ENCODE measurements at regions not wholly inside any gene's neighbourhood (a gene's known extent, or its start where the extent isn't known, plus 50 kb on each side); places are given as distances from the start of the nearest gene placed in this dataset.

GRCh38 chr9:13967011-13967410 lies 346.9 kb downstream of the NFIB start:
- TF ChIP-seq CTCF (IDR thresholded peaks at IDR 0.05; ENCODE audit: extremely low read depth, low read depth, low read length), result no peak
- H3K79me2 ChIP-seq (ENCODE audit: insufficient read depth, low read length), result no peaks in the 10 kb centered on the region
- no peak overlapping the region for H2AFZ ChIP-seq (ENCODE audit: low read length)
- no peaks in the 10 kb centered on the region for H3K4me1 ChIP-seq (ENCODE audit: insufficient read depth, low read length)
- no peak for DNase-seq (ENCODE audit: insufficient read length, low spot score, missing footprints)
- no peak overlapping the region for H3K27ac ChIP-seq (ENCODE audit: low read depth, low read length)
- peaks cover 2% of the 10 kb centered on the region for H3K27me3 ChIP-seq (ENCODE audit: insufficient read depth, low read length)
- H3K4me2 ChIP-seq (ENCODE audit: insufficient read depth, low read length), result no peak overlapping the region
- H3K36me3 ChIP-seq (ENCODE audit: insufficient read depth, low read length), result no peaks in the 10 kb centered on the region
- H4K20me1 ChIP-seq (ENCODE audit: insufficient read depth, low read length), result no peaks in the 10 kb centered on the region
- no peaks in the 10 kb centered on the region for H3K9me3 ChIP-seq (ENCODE audit: low read depth, low read length)
- H3K4me3 ChIP-seq (ENCODE audit: insufficient read depth, low read length), result no peak overlapping the region

DNA sequence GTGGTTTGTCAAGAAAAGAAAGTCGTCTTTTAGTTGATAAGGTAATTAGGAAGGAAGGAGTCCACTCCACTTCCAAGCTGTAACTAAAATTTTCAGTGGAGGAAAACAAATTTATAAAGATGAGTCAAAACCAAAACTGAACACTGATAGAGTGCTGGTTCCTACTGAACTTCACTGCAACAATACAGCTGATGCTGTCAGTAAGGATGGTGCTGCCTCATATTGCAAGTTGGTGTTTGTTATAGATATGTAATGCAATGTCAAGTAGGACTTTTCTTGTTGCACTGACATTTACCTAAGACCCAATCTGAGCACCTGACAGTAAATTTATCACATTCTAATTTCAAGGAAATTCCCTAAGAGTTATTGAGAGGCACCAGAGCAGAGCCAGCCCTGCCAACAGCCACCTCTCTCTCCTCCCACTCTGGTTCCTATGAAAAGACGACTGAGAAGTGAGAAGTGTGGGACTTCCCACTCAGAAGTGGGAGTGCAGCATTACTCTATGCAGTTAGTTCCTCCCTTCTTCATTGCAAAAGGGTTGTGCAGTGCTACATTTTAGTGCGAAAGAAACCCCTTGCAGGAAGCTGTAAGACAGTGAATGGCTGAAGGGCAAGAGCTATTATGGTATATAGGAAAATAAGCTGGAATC lies 350.8 kb downstream of the NFIB start:
- H3K4me3 ChIP-seq (ENCODE audit: insufficient read depth, low read length), result no peak overlapping the region
- no peaks in the 10 kb centered on the region for H3K36me3 ChIP-seq (ENCODE audit: insufficient read depth, low read length)
- H2AFZ ChIP-seq (ENCODE audit: low read length), result no peak overlapping the region
- no peaks in the 10 kb centered on the region for H3K9me3 ChIP-seq (ENCODE audit: low read depth, low read length)
- no peaks in the 10 kb centered on the region for H4K20me1 ChIP-seq (ENCODE audit: insufficient read depth, low read length)
- H3K4me1 ChIP-seq (ENCODE audit: insufficient read depth, low read length), result no peaks in the 10 kb centered on the region
- H3K27me3 ChIP-seq (ENCODE audit: insufficient read depth, low read length), result peaks cover 2% of the 10 kb centered on the region
- no peak overlapping the region for H3K27ac ChIP-seq (ENCODE audit: low read depth, low read length)
- no peak overlapping the region for H3K4me2 ChIP-seq (ENCODE audit: insufficient read depth, low read length)
- no peak for DNase-seq (ENCODE audit: insufficient read length, low spot score, missing footprints)
- H3K79me2 ChIP-seq (ENCODE audit: insufficient read depth, low read length), result no peaks in the 10 kb centered on the region
- no peak for TF ChIP-seq CTCF (IDR thresholded peaks at IDR 0.05; ENCODE audit: extremely low read depth, low read depth, low read length)

DNA sequence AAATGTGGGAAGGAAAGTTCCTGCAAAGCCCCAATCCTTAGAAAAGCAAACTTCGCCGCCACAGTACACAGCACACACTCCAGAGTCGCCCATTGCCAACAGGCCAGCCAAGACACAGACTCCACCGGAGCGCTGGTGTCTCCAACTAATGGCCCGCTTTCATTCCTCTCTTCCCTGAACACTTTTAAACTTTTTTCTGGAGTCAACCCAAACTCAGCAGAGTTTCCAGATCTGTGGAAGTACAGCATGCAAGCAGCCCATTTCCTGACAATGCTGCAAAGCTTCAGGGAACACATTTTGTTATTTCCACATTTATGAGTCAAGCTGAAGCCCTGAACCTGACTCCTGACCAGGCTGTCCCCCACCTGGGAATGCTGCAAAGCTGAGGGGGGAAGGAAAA lies 351.9 kb downstream of the NFIB start:
- H2AFZ ChIP-seq (ENCODE audit: low read length), result peak overlapping the region; percentile 60
- peaks cover 2% of the 10 kb centered on the region for H3K27me3 ChIP-seq (ENCODE audit: insufficient read depth, low read length)
- H3K79me2 ChIP-seq (ENCODE audit: insufficient read depth, low read length), result no peaks in the 10 kb centered on the region
- DNase-seq (ENCODE audit: insufficient read length, low spot score, missing footprints), result no peak
- peak overlapping the region; percentile 23 for H3K4me2 ChIP-seq (ENCODE audit: insufficient read depth, low read length)
- H3K4me1 ChIP-seq (ENCODE audit: insufficient read depth, low read length), result no peaks in the 10 kb centered on the region
- H3K4me3 ChIP-seq (ENCODE audit: insufficient read depth, low read length), result no peak overlapping the region
- H3K27ac ChIP-seq (ENCODE audit: low read depth, low read length), result no peak overlapping the region
- H4K20me1 ChIP-seq (ENCODE audit: insufficient read depth, low read length), result no peaks in the 10 kb centered on the region
- TF ChIP-seq CTCF (IDR thresholded peaks at IDR 0.05; ENCODE audit: extremely low read depth, low read depth, low read length), result no peak
- no peaks in the 10 kb centered on the region for H3K36me3 ChIP-seq (ENCODE audit: insufficient read depth, low read length)
- H3K9me3 ChIP-seq (ENCODE audit: low read depth, low read length), result no peaks in the 10 kb centered on the region

DNA sequence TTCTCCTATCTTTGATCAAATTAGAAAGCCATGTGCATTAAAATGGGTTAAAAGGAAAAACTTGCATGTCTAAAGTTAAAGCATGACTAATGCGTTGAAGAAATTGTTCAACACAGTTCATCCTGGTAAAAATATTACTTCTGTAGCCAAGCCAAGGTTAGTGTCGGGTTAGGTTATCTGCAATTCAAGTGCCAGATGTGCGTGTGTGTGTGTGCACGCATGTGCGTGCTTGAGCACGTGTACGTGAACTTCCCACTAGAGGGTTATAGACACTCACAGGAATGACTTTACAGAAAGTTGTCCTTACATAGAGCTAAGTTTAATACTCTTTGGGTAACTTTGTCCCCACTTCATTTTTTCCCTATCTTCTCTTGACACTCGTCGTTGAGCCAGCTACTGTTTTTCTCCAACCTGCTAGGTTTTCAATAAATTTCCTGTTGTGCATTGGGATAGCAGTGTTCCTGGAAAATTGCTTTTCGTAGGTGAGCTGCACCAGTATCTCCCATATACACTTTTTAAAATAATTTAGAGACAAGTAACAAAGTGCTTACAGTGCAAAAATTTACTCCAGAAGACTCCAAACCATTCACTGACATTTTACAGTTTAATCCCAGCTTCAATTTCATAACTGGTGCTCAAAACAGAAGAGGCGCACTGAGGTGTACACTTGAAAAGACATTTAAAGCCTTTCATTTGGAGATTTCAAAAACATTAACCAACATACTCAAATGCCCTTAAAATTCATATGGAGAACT lies 353.8 kb downstream of the NFIB start:
- Histone ChIP-seq H3K27ac (ENCODE audit: low read depth, low read length) (no peak overlapping the region), H3K4me1 (ENCODE audit: insufficient read depth, low read length) (no peaks in the 10 kb centered on the region), H3K4me3 (ENCODE audit: insufficient read depth, low read length) (no peak overlapping the region), H3K9me3 (ENCODE audit: low read depth, low read length) (no peaks in the 10 kb centered on the region), H2AFZ (ENCODE audit: low read length) (no peak overlapping the region), H3K36me3 (ENCODE audit: insufficient read depth, low read length) (no peaks in the 10 kb centered on the region), H3K4me2 (ENCODE audit: insufficient read depth, low read length) (no peak overlapping the region), H4K20me1 (ENCODE audit: insufficient read depth, low read length) (no peaks in the 10 kb centered on the region), H3K79me2 (ENCODE audit: insufficient read depth, low read length) (no peaks in the 10 kb centered on the region), H3K27me3 (ENCODE audit: insufficient read depth, low read length) (no peaks in the 10 kb centered on the region)
- no peak for DNase-seq (ENCODE audit: insufficient read length, low spot score, missing footprints)
- no peak for TF ChIP-seq CTCF (IDR thresholded peaks at IDR 0.05; ENCODE audit: extremely low read depth, low read depth, low read length)

Data from osteoblast (primary cell).